Gastroesophageal sphincter (tissue), 4 donors: ENCODE measurements at regions not wholly inside any gene's neighbourhood (a gene's known extent, or its start where the extent isn't known, plus 50 kb on each side); places are given as distances from the start of the nearest gene placed in this dataset.

Source experiments
- ATAC-seq: fragments of 150-250 bp; one replicate; pipeline ENCODE4 v1.9.1; 2016; ENCODE audit warnings: mild to moderate bottlenecking, moderate library complexity
- H3K27ac ChIP-seq, 4 donors: fragments of 200-600 bp; sonication (generic) in 3 of 4; 1 replicate in 3 of 4; 2 replicates in 1 of 4; pipeline ENCODE4 v1.5.1; 2016 to 2019
- H3K27me3 ChIP-seq: fragments of 200-600 bp; sonication (generic); one replicate; pipeline ENCODE4 v1.5.1; 2019
- H3K36me3 ChIP-seq, 2 donors: fragments of 200-600 bp; sonication (generic); one replicate each; pipeline ENCODE4 v1.5.1; 2019; ENCODE audit warnings: control low read depth in 1 of 2
- H3K4me1 ChIP-seq, 3 donors: fragments of 200-600 bp; sonication (generic); 1 replicate in 2 of 3; 2 replicates in 1 of 3; pipeline ENCODE4 v1.5.1; 2016 to 2019; ENCODE audit warnings: control low read depth in 2 of 3
- H3K4me3 ChIP-seq, 2 donors: fragments of 200-600 bp; sonication (generic); one replicate each; pipeline ENCODE4 v1.5.1; 2019; ENCODE audit warnings: mild to moderate bottlenecking in 1 of 2, moderate library complexity in 1 of 2
- H3K9me3 ChIP-seq, 3 donors: fragments of 200-600 bp; sonication (generic); one replicate each; pipeline ENCODE4 v1.5.1; 2017 to 2019; ENCODE audit warnings: control low read depth in 2 of 3
- CTCF ChIP-seq, 4 experiments: fragments of 200-600 bp in 2 of 4; fragments of 450-650 bp in 2 of 4; sonication (generic) in 1 of 4; IDR thresholded peaks; one replicate each; pipeline ENCODE4 v1.5.1; 2017 to 2019; ENCODE audit warnings: antibody characterized with exemption in 4 of 4, mild to moderate bottlenecking in 2 of 4, moderate library complexity in 2 of 4
- EP300 ChIP-seq: sonication (generic); formaldehyde crosslinking; IDR thresholded peaks from one replicate; pipeline ENCODE4 v1.6.1; 2017; ENCODE audit warnings: antibody characterized with exemption, mild to moderate bottlenecking
- POLR2A ChIP-seq, 2 donors: fragments of 450-650 bp; IDR thresholded peaks; one replicate each; pipeline ENCODE4 v1.6.1; 2017; ENCODE audit warnings: antibody characterized with exemption in 2 of 2, mild to moderate bottlenecking in 2 of 2, moderate library complexity in 1 of 2
- POLR2AphosphoS5 ChIP-seq: sonication (generic); formaldehyde crosslinking; IDR thresholded peaks from one replicate; pipeline ENCODE4 v1.6.1; 2017; ENCODE audit warnings: antibody characterized with exemption
- WGBS, 2 donors: methylation state at CpG; one replicate each; pipeline ENCODE4 v1.1.5; 2018; ENCODE audit warnings: low coverage in 1 of 2; 5-methylcytosine and 5-hydroxymethylcytosine counted together

- 36 to 60% methylated on average over 1 of the region's 1 CpG for WGBS, 2 donors
- no peak for TF ChIP-seq EP300
- no peak for TF ChIP-seq POLR2A (IDR thresholded peaks at IDR 0.05)
- TF ChIP-seq POLR2AphosphoS5: no peak
- no peak for TF ChIP-seq CTCF (IDR thresholded peaks at IDR 0.05)
- no peak overlapping the region for H3K4me3 ChIP-seq
- no peaks in the 10 kb centered on the region for H3K36me3 ChIP-seq
- no peaks in the 10 kb centered on the region for H3K27me3 ChIP-seq
- no peaks in the 10 kb centered on the region for H3K4me1 ChIP-seq
- no peaks in the 10 kb centered on the region for H3K9me3 ChIP-seq
- ATAC-seq: no peak
- no peak overlapping the region for H3K27ac ChIP-seq
Observed at GRCh38 chr5:82707741-82708140, 369.5 kb downstream of the TMEM167A start.

GRCh38 chr5:82704381-82704780, 372.8 kb downstream of the TMEM167A start:
- Histone ChIP-seq H3K4me1 (peaks cover 0 to 5% (median 0%) of the 10 kb centered on the region in 3 donors), H3K36me3 (no peaks in the 10 kb centered on the region), H3K27ac (no peak overlapping the region), H3K27me3 (no peaks in the 10 kb centered on the region), H3K9me3 (no peaks in the 10 kb centered on the region), H3K4me3 (no peak overlapping the region)
- 63 to 100% methylated on average over 1 of the region's 2 CpGs for WGBS, 2 donors
- TF ChIP-seq POLR2A (IDR thresholded peaks at IDR 0.05) (no peak), EP300 (no peak), POLR2AphosphoS5 (no peak), CTCF (IDR thresholded peaks at IDR 0.05) (no peak)
- ATAC-seq: no peak

GRCh38 chr5:82702046-82702445, 375.1 kb downstream of the TMEM167A start:
- Histone ChIP-seq H3K36me3 (no peaks in the 10 kb centered on the region), H3K9me3 (no peaks in the 10 kb centered on the region), H3K4me1 (peaks cover 0 to 5% (median 0%) of the 10 kb centered on the region in 3 donors), H3K27ac (no peak overlapping the region), H3K4me3 (no peak overlapping the region), H3K27me3 (no peaks in the 10 kb centered on the region)
- no peak for ATAC-seq
- TF ChIP-seq POLR2A (IDR thresholded peaks at IDR 0.05) (no peak), POLR2AphosphoS5 (no peak), CTCF (IDR thresholded peaks at IDR 0.05) (no peak), EP300 (no peak)
- WGBS, 2 donors: 0% methylated on average over 1 of the region's 1 CpG

GRCh38 chr5:82699737-82700136, 377.5 kb downstream of the TMEM167A start:
- no peaks in the 10 kb centered on the region for H3K27me3 ChIP-seq
- peaks cover 0 to 5% (median 0%) of the 10 kb centered on the region in 3 donors for H3K4me1 ChIP-seq
- TF ChIP-seq CTCF (IDR thresholded peaks at IDR 0.05): no peak
- TF ChIP-seq EP300: no peak
- TF ChIP-seq POLR2AphosphoS5: no peak
- TF ChIP-seq POLR2A (IDR thresholded peaks at IDR 0.05): no peak
- no peak overlapping the region for H3K4me3 ChIP-seq
- no peaks in the 10 kb centered on the region for H3K9me3 ChIP-seq
- H3K27ac ChIP-seq: no peak overlapping the region
- WGBS, 2 donors: 97 to 100% methylated on average over 2 to 4 of the region's 6 CpGs
- ATAC-seq: no peak
- no peaks in the 10 kb centered on the region for H3K36me3 ChIP-seq

- Histone ChIP-seq H3K9me3 (no peaks in the 10 kb centered on the region), H3K27ac (no peak overlapping the region), H3K27me3 (no peaks in the 10 kb centered on the region), H3K4me1 (peaks cover 0 to 5% (median 0%) of the 10 kb centered on the region in 3 donors), H3K36me3 (no peaks in the 10 kb centered on the region), H3K4me3 (no peak overlapping the region)
- no peak for TF ChIP-seq POLR2A (IDR thresholded peaks at IDR 0.05)
- no peak for TF ChIP-seq POLR2AphosphoS5
- TF ChIP-seq CTCF (IDR thresholded peaks at IDR 0.05): no peak
- TF ChIP-seq EP300: no peak
- 64 to 71% methylated on average over 1 of the region's 1 CpG for WGBS, 2 donors
- ATAC-seq: no peak
Observed at GRCh38 chr5:82698026-82698425, 379.2 kb downstream of the TMEM167A start.
